ENCODE measurements at regions not wholly inside any gene's neighbourhood (a gene's known extent, or its start where the extent isn't known, plus 50 kb on each side); places are given as distances from the start of the nearest gene placed in this dataset.

DNA sequence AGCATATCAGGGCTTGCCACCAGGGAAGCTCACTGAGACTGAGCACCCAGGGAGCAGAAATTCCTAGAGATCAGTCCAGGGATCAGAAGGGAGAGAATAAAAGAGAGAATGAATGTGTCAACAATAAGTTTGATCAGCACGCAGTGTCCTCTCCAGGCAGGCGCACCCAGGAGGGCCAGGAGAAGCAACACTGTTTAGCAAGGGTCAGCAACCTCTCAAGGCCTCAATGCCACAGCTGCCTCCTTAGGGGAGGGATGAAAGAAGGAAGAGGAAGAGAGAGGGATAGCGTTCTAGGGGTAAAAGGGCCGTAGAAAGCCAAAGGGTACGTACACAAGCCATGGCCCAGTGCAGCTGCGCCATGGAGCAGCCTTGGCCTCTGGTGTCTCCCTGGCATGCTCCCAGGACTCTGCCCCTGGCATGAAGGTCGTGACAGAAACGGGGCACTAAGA, 399.8 kb downstream of the SHQ1 start:
- DNase-seq: no peak

DNA sequence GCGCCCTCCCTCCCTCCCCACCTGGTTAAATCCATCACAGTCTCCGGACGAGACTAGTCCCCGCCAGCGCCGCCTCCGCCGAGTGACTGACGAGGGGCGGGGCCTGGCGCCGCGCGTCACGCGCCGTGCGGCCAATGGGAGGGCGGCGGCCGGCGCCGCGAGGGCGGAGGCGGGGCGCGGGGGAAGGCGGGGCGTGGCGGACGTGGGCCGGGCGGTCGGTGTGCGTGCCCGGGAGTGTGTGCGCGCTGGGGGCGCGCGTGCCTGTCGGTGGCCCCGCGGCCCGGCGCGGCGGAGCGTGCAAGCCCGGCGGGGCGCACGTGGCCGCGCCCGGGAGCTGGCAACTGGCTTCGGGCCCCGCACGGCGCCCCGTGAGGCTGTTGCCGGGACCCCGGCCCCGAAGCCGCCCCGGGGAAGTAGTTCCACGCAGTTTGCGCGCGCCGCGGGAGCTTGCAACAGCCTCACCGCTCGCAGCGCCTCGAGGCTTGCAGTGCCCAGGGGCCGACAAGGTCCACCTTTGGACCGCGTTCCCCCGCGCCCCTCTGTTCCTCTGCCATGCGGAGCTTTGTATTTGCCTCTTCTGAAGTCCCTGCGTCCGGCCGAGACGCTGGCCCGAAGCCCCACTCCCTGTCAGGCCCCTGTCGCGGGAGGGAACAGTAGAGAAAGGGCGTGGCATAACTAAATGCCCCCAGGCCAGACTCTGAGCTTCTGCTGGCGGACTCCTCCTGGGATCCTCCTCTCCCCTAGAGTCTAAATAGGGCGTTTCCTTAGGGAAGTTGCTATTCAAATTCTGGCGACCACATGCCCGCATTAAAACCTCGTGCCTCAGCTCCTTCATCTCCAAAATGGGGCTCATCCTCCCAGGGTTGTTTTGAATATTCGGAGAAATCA, 400.9 kb downstream of the SHQ1 start:
- peak; percentile 97 for DNase-seq

DNA sequence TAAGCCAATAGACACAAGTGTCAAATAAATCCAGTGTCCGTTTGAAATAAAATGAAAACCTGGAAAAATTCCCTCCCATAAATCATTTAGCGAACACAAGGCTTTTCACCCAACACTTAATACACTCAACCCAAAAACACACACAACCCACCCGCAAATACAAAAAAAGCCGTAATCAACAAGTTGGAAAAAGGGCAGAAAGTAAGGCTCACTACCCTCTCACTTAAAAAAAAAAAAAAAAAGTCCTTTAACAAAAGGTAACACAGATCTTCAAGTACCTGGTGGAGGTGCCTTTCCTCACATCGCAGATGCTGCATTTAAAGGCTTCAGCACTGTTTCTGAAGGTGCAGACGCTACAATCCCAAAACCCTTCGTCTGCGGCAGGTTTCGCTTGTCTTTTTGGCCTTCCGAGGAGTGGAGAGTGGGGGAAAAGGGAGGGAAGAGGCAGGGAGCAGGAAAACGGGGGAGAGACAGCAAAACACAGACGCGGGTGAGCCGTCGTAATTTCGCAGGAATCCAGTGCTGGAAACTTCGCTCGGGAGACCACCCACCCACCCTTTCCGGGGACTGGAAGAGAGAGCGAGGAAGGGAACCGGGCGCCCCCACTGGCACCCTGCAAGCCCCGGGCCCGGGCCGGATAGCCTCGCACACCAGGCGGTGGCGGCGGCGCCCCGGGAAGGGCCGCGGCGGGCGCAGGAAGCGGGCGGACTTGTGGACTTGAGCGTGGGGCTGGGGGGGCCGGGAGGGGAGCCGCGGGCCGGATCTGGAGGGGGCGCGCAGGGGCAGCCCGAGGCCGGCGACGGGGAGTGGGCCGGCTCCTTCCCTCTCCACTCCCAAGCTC, 401.8 kb downstream of the SHQ1 start, which contains the start of gene RYBP:
RYBP (minus strand) TSS at position 404 of the 841 bp plus-strand sequence.
- no peak for DNase-seq

DNA sequence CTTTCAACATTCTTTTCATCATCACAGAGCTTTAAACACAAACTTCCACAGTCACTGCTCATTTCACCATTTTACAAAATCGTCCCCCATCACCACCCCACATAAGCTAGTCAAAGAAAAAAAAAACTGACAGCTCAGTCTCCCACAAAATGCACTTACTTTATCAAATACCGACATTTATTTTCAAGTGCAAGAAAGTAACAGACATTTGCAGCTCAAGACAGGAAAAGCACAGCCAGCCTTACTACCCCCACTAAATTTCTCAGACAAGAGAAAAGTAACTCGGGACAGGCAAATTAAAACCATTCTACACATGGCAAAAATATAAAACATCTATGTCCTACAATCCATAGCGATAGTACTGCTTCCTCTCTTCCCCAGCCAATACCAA, 402.4 kb downstream of the SHQ1 start:
- DNase-seq: no peak

DNA sequence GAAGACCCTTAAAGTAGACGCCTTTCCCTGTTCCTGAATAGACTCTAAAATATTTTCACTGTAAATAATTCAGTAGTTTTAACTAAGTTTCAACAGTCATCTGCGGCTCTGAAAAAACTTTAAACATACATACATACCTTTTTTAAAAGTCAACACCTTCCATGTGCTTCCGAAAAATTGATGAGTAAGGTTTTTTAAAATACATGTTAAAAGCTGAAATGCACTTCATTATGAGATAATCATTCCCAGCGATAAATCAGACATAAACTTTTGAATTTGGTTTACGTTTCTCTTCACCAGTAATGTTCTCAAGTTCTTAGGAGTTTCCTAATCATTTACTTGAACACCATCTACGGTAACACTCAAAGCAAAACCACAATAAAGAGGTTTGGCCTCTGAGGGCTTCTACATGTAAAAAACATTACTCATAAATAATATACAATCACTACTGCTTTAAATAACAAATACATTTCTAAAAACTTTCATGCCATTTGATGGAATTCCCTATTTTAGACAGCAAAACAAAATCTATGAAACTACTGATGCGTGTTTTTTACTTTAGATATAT, 403.5 kb downstream of the SHQ1 start:
- no peak for DNase-seq

DNA sequence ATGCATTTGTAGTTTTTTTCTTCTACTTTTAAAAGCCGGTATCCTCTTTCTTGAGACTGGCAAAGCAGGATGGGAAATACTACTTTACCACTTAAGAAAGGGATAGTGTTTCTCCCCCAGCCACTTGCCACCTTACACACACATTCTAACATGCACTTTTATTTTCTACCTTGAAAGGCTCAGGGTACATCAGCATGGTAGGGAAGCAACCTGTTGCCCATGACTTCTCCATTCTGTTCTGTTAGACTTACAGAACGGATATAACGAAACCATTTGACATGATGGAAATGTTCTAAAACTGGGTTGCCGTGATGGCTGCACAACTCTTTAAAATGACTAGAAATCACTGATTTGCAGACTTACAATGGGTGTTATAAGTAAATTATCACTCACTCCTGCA, 405.5 kb downstream of the SHQ1 start:
- no peak for DNase-seq

DNA sequence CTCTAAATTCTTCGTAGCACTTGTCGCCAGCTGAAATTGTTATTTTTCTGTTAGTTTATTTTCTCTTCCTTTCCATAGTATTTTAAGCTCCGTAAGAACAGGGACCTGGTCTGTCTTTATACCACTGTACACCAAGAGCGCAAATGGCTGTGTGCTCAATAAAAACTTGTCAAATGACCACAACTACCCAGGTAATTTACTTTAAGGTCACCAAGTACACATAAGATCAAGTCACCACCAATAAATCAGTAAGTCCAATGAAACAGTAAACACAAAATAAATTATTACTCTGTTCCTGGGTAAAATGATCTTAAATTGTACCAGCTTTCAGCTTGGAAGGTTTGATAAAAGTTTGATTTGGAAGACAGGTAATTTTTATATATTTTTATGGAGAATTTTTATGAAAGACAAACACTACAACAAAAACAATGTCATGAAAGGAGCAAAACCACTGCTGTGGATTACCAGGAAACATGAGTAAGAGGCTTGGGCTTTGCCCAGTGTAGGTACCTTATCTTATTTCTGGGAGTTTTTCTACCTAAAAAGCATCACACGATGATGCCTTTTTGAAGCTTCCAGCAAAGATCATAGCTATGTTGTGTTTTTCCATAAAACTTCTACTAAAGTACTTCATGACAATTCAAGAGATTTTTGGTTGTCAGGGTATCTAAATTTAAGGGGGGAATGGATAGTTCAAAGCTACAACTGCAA, 406.8 kb downstream of the SHQ1 start:
- DNase-seq: no peak

DNA sequence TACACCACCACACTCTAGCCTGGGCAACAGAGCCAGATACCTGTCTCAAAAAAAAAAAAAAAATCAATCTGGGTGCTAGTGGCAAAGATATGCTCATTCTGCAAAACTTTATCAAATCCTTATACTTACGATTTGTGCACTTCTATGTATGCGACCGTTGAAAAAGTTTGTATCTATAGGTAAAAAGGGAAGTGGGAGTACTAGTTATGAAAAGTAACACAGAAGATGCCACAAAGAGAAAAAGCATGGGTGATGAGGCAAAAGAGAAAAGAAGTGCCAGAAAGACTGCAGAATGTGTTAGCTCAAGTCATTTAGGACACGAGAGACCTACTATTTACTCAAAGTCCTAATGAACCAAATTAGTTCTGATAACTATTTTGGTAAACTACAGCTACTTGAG, 407.8 kb downstream of the SHQ1 start:
- no peak for DNase-seq

DNA sequence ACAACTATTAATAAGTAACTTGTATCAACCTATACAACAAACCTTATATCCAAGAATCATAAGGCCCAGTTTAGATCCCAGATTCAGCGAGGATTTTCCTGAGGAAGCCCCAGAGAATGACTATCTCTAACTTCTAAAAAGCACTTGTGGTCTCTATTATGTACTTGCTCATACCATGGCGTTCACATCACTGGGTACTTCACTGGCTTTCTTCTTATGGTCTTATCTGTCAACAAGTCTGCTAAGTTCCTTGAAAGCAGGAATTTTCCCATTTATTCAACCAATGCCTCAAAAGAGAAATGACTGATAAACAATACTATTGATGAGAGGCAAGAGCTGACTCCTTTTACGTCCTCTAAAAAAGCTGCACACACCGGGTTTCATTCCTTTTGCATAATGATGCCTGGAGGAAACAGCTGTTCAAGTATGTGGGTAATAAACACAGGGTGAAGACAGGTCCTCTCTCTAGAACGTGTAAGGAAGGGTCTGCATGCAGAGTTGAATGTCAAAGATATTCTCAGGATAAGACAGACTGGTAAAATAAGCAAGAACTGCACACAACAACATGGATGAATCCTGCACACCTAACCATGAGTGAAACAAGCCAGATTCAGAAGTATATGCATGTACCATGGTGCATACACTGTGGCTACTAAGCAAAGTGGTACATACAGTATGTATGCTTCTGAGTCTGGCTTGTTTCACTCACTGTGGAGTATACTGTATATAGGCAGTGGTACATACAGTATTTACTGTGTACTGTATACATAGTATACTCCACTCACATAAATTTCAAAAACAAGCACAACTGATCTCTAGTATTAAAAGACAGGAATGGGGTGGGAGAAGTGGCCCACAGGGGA, 408.7 kb downstream of the SHQ1 start:
- DNase-seq: no peak

DNA sequence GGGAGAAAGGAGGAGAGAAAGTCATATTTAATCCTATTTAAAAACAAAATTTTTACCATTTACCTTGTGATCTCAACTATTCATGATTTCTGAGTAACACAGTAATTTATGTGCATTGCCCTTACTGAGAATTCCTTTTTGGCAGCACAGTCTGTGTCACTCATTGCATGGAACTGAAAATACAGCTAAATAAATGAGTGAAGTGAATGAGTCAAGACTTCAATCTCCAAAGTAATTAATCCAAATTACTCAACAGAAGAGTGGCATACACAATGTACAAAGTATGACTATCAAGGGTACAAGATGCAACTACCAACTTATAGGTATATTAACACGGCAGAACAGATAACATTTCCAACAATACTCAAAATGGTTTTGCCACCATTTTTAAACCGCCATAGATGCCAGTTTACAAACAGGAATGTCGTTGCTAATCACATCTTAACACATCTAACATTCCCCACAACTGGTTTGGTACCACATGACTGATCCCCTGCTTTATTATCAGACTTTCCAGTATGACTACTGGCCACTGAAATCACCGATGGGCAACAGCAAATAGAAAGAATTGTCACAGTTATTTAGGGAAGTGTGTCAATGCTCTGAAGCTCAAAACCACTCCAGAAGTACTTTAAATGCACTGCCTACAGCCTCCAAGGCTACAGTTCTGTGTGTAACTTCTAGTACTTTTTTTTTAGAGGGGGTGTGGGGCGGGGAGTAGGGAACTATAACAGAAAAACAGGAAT, 410.4 kb downstream of the SHQ1 start:
- DNase-seq: no peak

DNA sequence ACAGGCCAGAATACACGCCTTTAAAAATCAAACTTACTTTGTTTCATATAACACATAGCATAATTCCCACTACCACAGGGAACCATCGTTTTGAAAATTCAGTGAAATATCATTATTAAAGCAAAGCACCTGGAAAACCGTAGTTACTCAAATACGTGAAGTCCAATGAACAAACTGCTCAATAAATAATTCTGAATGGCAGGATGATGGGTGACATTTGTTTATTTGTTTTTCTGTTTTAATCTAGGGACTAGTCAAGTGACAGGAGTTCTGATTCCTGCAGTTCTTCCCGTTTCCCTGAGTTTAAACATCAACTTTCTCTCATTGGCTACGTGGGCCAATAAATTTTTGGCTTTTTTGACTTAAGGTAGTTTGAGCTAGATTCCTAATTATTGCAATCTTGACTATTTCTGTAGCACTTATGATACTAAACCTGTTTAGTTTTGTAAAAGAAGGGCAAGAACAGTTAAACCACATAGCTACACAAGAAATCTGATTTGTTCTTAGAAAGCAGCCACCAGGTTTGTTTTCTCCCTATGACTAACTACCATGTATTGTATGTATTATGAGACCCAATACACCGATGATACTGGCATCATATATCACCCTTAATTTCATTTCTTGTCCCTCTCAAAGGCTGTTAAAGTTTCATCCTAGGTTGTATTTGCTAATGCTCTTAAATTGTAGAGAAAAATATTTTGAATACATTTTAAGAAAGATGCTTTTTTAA, 411.2 kb downstream of the SHQ1 start:
- DNase-seq: no peak

DNA sequence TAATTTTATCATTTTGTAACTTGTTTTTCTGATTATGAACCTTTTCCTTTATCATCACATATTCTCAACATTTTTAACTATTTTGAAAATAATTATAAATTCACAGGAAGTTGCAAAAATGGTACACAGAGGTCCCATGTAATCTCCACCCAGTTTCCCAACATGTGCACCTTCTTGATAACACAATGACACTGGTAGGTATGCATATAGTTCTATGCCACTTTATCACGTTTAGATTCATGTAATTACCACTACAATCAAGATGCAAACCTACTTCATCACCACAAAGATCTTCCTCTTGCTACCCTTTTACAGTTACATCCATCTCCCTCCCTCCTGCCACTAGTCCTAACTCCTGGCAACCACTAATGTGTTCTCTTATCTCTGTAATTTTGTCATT, 413.9 kb downstream of the SHQ1 start:
- no peak for DNase-seq

DNA sequence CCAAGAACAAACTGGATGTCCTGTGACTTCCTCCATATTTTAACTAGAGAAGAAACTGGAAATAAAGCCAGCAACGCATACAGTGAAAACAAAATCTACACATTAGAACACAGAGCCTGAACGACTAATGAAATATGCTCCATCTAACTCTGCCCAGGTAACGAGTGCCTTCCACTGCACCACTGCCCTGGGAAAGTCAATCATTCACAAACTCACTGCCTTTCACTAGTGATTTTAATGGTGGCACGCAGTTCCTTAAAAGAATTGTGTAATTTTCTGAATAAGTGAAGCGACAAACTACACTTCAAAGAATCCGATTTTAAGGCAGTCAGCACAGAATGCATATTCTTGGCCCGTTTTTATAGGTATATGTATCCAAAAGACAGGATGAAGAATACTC, 416.0 kb downstream of the SHQ1 start:
- no peak for DNase-seq

DNA sequence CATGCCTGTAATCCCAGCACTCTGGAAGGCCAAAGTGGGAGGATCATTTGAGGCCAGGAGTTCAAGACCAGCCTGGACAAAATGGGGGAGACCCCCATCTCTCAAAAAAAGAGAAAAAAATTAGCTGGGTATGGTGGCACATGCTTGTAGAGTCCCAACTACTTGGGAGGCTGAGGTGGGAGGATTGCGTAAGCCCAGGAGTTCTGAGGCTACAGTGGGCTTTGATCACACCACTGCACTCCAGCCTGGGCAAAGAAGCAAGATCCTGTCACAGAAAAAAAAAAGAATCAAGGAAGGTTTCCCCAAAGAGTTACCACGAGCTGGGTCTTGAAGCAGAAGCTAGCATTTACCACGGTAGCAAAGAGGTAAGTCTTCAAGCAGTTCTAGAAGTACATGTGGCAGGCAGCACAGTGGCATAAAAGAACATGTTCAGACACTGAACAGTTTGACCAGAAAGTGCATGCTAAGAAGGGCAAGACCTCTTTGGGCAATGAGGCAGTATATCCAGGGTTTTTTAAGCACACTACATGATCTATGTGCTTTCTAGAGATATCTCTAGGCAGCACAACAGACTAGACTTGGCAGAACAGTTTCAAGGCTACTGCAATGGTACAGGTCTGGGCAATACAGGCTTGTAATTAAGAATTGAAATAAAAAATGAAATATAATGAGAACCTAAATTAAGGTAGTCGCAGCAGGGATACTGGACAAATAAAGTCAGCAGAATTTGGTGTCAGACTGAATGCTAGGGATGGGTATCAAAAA, 418.5 kb downstream of the SHQ1 start:
- DNase-seq: no peak

DNA sequence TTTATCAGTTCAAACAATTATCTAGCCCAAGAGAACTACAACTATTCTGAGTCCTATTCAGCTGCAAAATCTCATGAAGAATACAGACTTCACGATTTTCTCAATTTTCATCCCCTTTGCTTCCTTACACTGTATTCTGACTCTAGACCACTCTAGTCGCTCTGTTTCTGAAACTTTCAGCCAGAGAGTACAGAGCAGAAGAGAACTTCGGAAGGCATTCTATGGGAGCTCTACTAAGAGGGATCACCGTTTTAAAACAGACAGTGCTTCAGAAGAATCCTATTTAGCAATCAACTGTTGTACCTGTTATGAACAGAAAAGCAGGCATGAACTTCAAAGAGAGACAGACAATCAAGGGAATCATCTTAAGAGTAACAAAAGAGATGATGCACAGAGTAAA, 419.4 kb downstream of the SHQ1 start:
- DNase-seq: no peak

DNA sequence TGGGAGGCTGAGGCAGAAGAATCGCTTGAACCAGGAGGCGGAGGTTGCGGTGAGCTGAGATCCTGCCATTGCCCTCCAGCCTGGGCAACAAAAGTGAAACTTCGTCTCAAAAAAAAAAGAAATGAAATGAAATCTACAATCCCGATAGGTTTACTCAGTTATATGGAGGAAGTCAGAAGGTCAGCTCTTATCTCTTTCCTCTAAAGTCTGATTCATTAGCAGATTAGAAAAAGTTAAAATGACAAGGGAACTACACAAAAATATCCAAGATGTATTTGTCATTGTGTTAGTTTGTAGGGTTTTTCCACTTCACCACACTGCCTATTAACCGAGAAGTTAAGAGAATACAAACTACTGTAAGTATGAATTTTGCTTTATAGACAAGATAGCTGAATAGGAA, 420.6 kb downstream of the SHQ1 start:
- no peak for DNase-seq

DNA sequence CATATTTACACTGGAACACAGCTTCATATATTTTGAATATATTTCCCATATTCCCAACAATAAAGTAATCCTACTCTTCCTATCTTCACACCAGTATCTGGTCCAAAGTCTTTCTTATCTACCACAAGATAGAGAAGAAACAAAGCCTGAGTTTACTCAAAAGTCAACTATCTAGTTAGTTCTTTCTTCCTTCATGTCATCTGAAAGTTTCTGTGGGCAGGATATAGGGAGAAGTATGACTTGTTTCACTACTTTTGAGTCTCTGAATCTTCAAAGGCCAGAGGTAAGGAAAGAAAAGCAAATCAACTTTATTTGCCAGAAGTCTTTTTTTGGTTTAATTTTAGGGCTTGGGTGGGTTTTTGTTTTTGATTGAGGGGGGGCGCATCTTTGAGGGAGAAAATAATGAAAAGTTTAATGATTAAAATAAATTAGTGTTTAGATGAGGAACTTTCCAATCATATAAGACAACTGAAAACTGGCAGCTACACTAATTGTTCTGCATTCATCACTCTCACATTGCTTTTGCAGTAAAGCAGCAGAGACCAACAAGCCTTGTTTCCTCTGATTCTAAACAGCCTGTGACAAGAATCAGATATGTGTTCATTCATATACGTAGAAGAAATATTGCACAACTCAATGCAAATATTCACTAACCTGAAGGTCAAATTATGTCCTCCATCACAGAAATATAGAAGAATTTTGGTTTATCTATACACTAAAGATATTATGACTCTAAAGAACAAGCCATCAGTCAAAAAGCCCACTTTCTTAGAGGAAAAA, 421.4 kb downstream of the SHQ1 start:
- no peak for DNase-seq

DNA sequence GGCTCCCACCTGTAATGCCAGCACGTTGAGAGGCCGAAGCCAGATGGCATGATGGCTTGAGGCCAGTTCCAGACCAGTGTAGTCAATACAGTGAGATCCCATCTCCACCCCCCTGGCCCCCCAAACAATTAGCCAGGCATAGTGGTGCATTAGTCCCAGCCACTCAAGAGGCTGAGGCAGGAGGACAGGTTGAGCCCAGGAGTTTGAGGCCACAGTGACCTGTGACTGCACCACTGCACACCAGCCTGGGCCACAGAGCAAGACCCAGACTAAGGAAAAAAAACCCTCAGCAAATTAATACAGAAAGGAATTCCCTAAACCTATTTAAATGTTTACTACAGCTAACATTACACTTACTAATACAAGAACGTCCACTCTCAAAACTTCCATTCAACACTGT, 424.6 kb downstream of the SHQ1 start:
- DNase-seq: no peak

DNA sequence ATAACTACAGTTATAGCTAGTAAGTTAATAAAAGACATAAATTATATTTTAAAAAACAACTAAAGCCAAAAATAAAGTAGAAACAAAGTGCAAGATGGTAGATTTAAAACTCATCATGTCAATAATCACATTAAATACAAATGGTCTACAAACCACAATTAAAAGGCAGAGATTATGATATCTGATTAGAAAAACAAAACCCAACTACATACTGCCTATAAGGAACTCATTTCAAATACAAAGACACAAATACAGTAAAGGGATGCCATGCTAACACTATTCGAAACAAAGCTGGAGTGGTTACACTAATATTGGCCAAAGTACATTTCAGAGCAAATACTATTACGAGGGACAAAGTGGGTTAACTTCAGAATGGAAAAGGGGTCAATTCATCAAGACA, 426.5 kb downstream of the SHQ1 start:
- no peak for DNase-seq

Data from activated effector memory CD4-positive, alpha-beta T cell treated with anti-CD3 and anti-CD28 coated beads, Interleukin-2, amount 50 U/mL, for 16 hours (primary cell).